ENCODE measurements at regions not wholly inside any gene's neighbourhood (a gene's known extent, or its start where the extent isn't known, plus 50 kb on each side); places are given as distances from the start of the nearest gene placed in this dataset.

DNA sequence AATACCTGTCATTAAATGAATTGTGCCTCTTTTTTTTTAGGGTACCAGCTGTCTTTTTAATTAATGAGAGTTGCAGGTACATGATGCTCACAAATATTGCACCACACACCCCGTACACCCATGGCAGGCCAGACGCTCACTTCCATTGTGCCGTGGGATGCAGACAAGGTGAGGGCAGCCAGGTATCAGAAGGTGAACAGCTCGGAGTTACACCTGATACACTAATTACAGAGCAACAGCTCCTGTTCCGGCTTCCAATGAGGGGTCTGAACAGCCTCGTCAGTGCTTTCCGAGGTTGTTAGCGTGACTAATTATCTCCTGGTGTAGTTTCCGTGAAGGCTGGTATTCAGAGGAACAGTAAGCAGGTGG is 442.8 kb downstream of the ZNF516 start:
- TF ChIP-seq, protein P1, sequence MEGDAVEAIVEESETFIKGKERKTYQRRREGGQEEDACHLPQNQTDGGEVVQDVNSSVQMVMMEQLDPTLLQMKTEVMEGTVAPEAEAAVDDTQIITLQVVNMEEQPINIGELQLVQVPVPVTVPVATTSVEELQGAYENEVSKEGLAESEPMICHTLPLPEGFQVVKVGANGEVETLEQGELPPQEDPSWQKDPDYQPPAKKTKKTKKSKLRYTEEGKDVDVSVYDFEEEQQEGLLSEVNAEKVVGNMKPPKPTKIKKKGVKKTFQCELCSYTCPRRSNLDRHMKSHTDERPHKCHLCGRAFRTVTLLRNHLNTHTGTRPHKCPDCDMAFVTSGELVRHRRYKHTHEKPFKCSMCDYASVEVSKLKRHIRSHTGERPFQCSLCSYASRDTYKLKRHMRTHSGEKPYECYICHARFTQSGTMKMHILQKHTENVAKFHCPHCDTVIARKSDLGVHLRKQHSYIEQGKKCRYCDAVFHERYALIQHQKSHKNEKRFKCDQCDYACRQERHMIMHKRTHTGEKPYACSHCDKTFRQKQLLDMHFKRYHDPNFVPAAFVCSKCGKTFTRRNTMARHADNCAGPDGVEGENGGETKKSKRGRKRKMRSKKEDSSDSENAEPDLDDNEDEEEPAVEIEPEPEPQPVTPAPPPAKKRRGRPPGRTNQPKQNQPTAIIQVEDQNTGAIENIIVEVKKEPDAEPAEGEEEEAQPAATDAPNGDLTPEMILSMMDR (IDR thresholded peaks at IDR 0.05), result no peak
- TF ChIP-seq POLR2A (IDR thresholded peaks at IDR 0.05), result no peak
